Thyroid gland (tissue), 4 donors: ENCODE measurements at regions not wholly inside any gene's neighbourhood (a gene's known extent, or its start where the extent isn't known, plus 50 kb on each side); places are given as distances from the start of the nearest gene placed in this dataset.
A peak's percentile ranks its signal among the peaks of the same experiment; 100 is the strongest.

Experiments
- DNase-seq, 2 donors: peaks; one replicate each; pipeline ENCODE4 v3.0.0-alpha.2; 2019
- H3K27ac ChIP-seq, 3 donors: fragments of 200-600 bp; sonication (generic); 1 replicate in 2 of 3; 2 replicates in 1 of 3; pipeline ENCODE4 v1.5.1; 2016 to 2019; ENCODE audit warnings: mild to moderate bottlenecking in 1 of 3, moderate library complexity in 1 of 3
- H3K27me3 ChIP-seq: fragments of 200-600 bp; sonication (generic); one replicate; pipeline ENCODE4 v1.5.1; 2019
- H3K36me3 ChIP-seq, 2 donors: fragments of 200-600 bp; sonication (generic); one replicate each; pipeline ENCODE4 v1.5.1; 2016 to 2019
- H3K4me1 ChIP-seq, 2 donors: fragments of 200-600 bp; sonication (generic); one replicate each; pipeline ENCODE4 v1.5.1; 2017 to 2019
- H3K4me3 ChIP-seq, 3 donors: fragments of 200-600 bp; sonication (generic); replicated peaks in 1 of 3; 1 replicate in 2 of 3; 2 replicates in 1 of 3; pipeline ENCODE4 v1.5.1; 2016; ENCODE audit warnings: mild to moderate bottlenecking in 1 of 3
- H3K9me3 ChIP-seq: fragments of 200-600 bp; sonication (generic); one replicate; pipeline ENCODE4 v1.5.1; 2017
- POLR2A ChIP-seq, 2 donors: fragments of 450-650 bp; IDR thresholded peaks; one replicate each; pipeline ENCODE4 v1.6.1; 2017; ENCODE audit warnings: antibody characterized with exemption in 2 of 2, mild to moderate bottlenecking in 2 of 2, moderate library complexity in 1 of 2
- WGBS, 2 donors: methylation state at CpG; one replicate each; pipeline ENCODE4 v1.1.5; 2017; 5-methylcytosine and 5-hydroxymethylcytosine counted together
- intact Hi-C: fragments of 100-400 bp; cut with DNase I; formaldehyde crosslinking; loops from one replicate; pipeline ENCODE4 v1.15.1; 2023
- TF ChIP-seq, protein P1 (sequence below), 6 experiments: fragments of 200-600 bp in 3 of 6; fragments of 450-650 bp in 3 of 6; sonication (generic) in 3 of 6; IDR thresholded peaks; one replicate each; pipeline ENCODE4 v1.5.1; 2016 to 2019; ENCODE audit warnings: antibody characterized with exemption in 6 of 6, mild to moderate bottlenecking in 2 of 6, inconsistent platforms in 1 of 6, moderate library complexity in 1 of 6

- DNase-seq = peak; percentile 86 to 88
- H3K36me3 ChIP-seq = no peaks in the 10 kb centered on the region
- no peaks in the 10 kb centered on the region for H3K27me3 ChIP-seq
- H3K4me3 ChIP-seq = peak overlapping the region; percentile 6 to 63 (median 9)
- H3K4me1 ChIP-seq = peaks cover 4 to 5% of the 10 kb centered on the region in 2 donors
- peak overlapping the region; percentile 77 to 97 (median 89) for H3K27ac ChIP-seq
- intact Hi-C loops = loop anchor here (10.0 kb wide), 1 partner anchor 142 kb away; a partner anchor contains a TSS
- H3K9me3 ChIP-seq = no peaks in the 10 kb centered on the region
- peak in 1 of 2 donors; percentile 92 for TF ChIP-seq POLR2A (IDR thresholded peaks at IDR 0.05)
- TF ChIP-seq, protein P1, sequence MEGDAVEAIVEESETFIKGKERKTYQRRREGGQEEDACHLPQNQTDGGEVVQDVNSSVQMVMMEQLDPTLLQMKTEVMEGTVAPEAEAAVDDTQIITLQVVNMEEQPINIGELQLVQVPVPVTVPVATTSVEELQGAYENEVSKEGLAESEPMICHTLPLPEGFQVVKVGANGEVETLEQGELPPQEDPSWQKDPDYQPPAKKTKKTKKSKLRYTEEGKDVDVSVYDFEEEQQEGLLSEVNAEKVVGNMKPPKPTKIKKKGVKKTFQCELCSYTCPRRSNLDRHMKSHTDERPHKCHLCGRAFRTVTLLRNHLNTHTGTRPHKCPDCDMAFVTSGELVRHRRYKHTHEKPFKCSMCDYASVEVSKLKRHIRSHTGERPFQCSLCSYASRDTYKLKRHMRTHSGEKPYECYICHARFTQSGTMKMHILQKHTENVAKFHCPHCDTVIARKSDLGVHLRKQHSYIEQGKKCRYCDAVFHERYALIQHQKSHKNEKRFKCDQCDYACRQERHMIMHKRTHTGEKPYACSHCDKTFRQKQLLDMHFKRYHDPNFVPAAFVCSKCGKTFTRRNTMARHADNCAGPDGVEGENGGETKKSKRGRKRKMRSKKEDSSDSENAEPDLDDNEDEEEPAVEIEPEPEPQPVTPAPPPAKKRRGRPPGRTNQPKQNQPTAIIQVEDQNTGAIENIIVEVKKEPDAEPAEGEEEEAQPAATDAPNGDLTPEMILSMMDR (IDR thresholded peaks at IDR 0.05) = no peak
- 0 to 1% methylated on average over 25 to 31 of the region's 51 CpGs for WGBS, 2 donors
Measured at GRCh38 chr6:26196846-26197635, 109.8 kb downstream of the HFE start.

DNA sequence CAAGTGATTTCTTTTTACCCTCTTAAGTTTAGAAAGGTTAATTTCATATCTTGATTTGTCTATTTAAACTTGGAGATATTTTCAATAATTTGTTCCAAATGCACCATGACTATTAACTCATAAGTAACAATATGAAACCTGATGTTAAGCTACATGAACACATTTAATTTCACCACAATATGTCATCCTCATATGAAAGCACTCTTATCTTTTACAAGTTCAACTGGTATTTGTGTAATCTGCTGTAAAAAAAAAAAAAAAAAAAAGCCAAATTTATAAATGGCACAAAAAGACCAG, 110.4 kb downstream of the HFE start:
- Histone ChIP-seq H3K36me3 (no peaks in the 10 kb centered on the region), H3K9me3 (no peaks in the 10 kb centered on the region), H3K4me1 (peaks cover 4 to 5% of the 10 kb centered on the region in 2 donors), H3K27ac (peak overlapping the region; percentile 77 to 97 (median 89)), H3K4me3 (peak overlapping the region in 1 of 3 donors; percentile 63), H3K27me3 (no peaks in the 10 kb centered on the region)
- no peak for DNase-seq
- no peak for TF ChIP-seq POLR2A (IDR thresholded peaks at IDR 0.05)
- TF ChIP-seq, protein P1 (IDR thresholded peaks at IDR 0.05) = no peak
- intact Hi-C loops = loop anchor here (10.0 kb wide), 1 partner anchor 143 kb away; a partner anchor contains a TSS

- Histone ChIP-seq H3K4me1 (peaks cover 4 to 5% of the 10 kb centered on the region in 2 donors), H3K36me3 (no peaks in the 10 kb centered on the region), H3K27ac (peak overlapping the region; percentile 87 to 97 (median 89)), H3K27me3 (no peaks in the 10 kb centered on the region), H3K4me3 (peak overlapping the region; percentile 43 to 63 (median 54)), H3K9me3 (no peaks in the 10 kb centered on the region)
- WGBS, 2 donors = 2% methylated on average over 26 of the region's 26 CpGs
- intact Hi-C loops = loop anchor here (10.0 kb wide), 1 partner anchor 143 kb away; a partner anchor contains a TSS
- TF ChIP-seq, protein P1 (IDR thresholded peaks at IDR 0.05) = no peak
- no peak for TF ChIP-seq POLR2A (IDR thresholded peaks at IDR 0.05)
- DNase-seq = peak; percentile 39 to 43
Measured at GRCh38 chr6:26197933-26198721, 110.9 kb downstream of the HFE start.

DNA sequence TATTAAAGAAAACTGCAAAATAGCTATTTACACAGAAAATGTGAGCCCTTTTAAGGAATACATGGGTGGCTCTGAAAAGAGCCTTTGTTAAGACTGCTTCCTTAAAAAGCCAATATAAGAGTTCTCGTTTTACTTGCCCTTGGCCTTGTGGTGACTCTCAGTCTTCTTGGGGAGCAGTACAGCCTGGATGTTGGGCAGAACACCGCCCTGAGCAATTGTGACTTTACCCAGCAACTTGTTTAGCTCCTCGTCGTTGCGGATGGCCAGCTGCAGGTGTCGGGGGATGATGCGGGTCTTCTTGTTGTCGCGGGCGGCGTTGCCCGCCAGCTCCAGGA, 111.5 kb downstream of the HFE start:
- H3K4me1 ChIP-seq = peaks cover 4 to 5% of the 10 kb centered on the region in 2 donors
- intact Hi-C loops = loop anchor here (10.0 kb wide), 1 partner anchor 144 kb away; a partner anchor contains a TSS
- peak overlapping the region; percentile 43 to 54 (median 48) for H3K4me3 ChIP-seq
- 0 to 1% methylated on average over 2 to 7 of the region's 12 CpGs for WGBS, 2 donors
- H3K27me3 ChIP-seq = no peaks in the 10 kb centered on the region
- no peak for DNase-seq
- no peaks in the 10 kb centered on the region for H3K36me3 ChIP-seq
- no peak for TF ChIP-seq POLR2A (IDR thresholded peaks at IDR 0.05)
- TF ChIP-seq, protein P1 (IDR thresholded peaks at IDR 0.05) = no peak
- peak overlapping the region; percentile 80 to 97 (median 87) for H3K27ac ChIP-seq
- H3K9me3 ChIP-seq = no peaks in the 10 kb centered on the region
